ENCODE measurements at regions not wholly inside any gene's neighbourhood (a gene's known extent, or its start where the extent isn't known, plus 50 kb on each side); places are given as distances from the start of the nearest gene placed in this dataset.

DNA sequence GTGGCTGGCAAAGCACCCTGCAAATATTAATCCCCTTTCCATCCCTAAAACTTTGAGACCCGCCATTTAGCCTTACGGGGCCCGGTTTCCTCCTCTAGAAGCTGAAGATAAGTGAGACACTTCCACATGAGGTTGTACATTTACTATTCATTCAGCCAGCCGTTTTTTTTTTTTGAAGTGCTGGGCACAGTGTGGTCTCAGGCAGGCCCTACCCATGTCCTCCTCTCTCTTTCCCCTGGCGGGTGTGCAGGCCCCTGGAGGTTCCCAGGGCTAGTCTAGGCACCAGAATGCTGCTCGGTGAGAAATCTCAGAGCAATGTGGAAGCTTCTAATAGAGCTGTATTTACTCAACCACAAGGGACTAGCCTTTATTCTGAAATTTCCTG lies 107.4 kb upstream of the LARP1 start:
- no peak for TF ChIP-seq FOXA2 (IDR thresholded peaks at IDR 0.05)
- TF ChIP-seq YY1 (IDR thresholded peaks at IDR 0.05) = no peak
- TF ChIP-seq, protein P1, sequence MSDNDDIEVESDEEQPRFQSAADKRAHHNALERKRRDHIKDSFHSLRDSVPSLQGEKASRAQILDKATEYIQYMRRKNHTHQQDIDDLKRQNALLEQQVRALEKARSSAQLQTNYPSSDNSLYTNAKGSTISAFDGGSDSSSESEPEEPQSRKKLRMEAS (IDR thresholded peaks at IDR 0.05) = no peak
- TF ChIP-seq REST (IDR thresholded peaks at IDR 0.05) = no peak
- TF ChIP-seq HNF4G (IDR thresholded peaks at IDR 0.05) = no peak
- no peak for TF ChIP-seq TAF1 (conservative IDR thresholded peaks at IDR 0.05)
- Histone ChIP-seq H3K4me3 (ENCODE audit: low read depth in 1 of 3, low read length in 3 of 3) (peak overlapping the region in 2 of 3 donors; percentile 21 to 38), H3K27ac (ENCODE audit: low read depth in 1 of 2, low read length in 2 of 2) (peak overlapping the region; percentile 56 to 66), H3K9me3 (ENCODE audit: control insufficient read depth in 4 of 4, low read length in 3 of 4) (no peaks in the 10 kb centered on the region), H3K4me1 (ENCODE audit: control insufficient read depth in 4 of 4, insufficient read depth in 4 of 4, low read length in 3 of 4) (peaks cover 10 to 53% (median 44%) of the 10 kb centered on the region in 4 donors), H3K36me3 (ENCODE audit: control insufficient read depth in 4 of 4, insufficient read depth in 3 of 4, low read depth in 1 of 4, low read length in 3 of 4) (no peaks in the 10 kb centered on the region), H3K9ac (ENCODE audit: low read depth in 1 of 2, low read length in 2 of 2) (peak overlapping the region in 1 of 2 donors; percentile 10), H3K27me3 (ENCODE audit: control insufficient read depth in 4 of 4, insufficient read depth in 4 of 4, low read length in 3 of 4) (no peaks in the 10 kb centered on the region)
- 39% methylated on average over 6 of the region's 6 CpGs for WGBS
- DNase-seq (ENCODE audit: low spot score) = peak; percentile 42

DNA sequence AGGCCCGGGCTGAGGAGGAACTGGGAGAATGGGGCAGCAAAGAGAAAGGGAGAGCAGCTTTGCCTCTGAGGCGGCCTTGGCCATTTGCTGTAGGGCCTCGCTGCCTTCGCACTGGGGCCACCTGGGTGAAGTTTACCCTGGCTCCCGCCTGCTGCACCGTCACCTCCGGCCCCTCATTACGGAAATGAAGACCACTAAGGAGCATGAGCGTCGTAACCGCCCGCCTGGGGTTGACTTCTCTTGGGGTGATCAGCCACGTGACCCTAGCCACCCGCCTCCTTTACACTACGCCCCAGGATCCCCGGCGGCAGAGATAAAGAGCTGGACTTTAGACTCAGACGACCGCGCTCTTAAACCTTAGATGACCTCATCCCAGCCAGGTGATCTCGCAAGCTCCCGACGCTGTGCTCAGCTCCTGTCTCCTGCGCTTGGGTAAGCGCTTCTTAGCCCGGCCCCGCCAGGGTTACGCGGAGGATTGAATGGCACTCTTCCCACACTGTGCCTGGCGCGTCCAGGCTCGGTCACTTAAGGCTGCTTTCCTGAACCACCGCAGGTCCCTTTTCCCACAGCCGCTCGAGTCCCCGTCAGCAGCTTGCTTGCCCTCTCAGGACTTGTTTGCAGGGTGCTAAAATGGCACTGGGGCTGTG lies 107.9 kb upstream of the LARP1 start:
- TF ChIP-seq FOXA1 (IDR thresholded peaks at IDR 0.05) (no peak), SP1 (IDR thresholded peaks at IDR 0.05) (peak; percentile 77), JUND (IDR thresholded peaks at IDR 0.05) (peak; percentile 75 to 90), EGR1 (IDR thresholded peaks at IDR 0.05; ENCODE audit: low read depth in 2 of 2) (no peak), RAD21 (IDR thresholded peaks at IDR 0.05) (peak in 1 of 2 donors; percentile 31), HNF4A (conservative IDR thresholded peaks at IDR 0.05) (peak; percentile 86 to 94), ZBTB33 (IDR thresholded peaks at IDR 0.05) (no peak), NR2F2 (IDR thresholded peaks at IDR 0.05) (peak; percentile 26), RXRA (IDR thresholded peaks at IDR 0.05) (peak; percentile 88 to 97), HNF4G (IDR thresholded peaks at IDR 0.05) (peak; percentile 80), ATF3 (IDR thresholded peaks at IDR 0.05) (peak; percentile 50)
- TF ChIP-seq, protein P1 (IDR thresholded peaks at IDR 0.05) = peak; percentile 43
- Histone ChIP-seq H3K27ac (ENCODE audit: low read depth in 1 of 2, low read length in 2 of 2) (peak overlapping the region; percentile 56 to 66), H3K36me3 (ENCODE audit: control insufficient read depth in 4 of 4, insufficient read depth in 3 of 4, low read depth in 1 of 4, low read length in 3 of 4) (no peaks in the 10 kb centered on the region), H3K9ac (ENCODE audit: low read depth in 1 of 2, low read length in 2 of 2) (peak overlapping the region in 1 of 2 donors; percentile 10), H3K4me3 (ENCODE audit: low read depth in 1 of 3, low read length in 3 of 3) (peak overlapping the region in 2 of 3 donors; percentile 21 to 38), H3K27me3 (ENCODE audit: control insufficient read depth in 4 of 4, insufficient read depth in 4 of 4, low read length in 3 of 4) (no peaks in the 10 kb centered on the region), H3K9me3 (ENCODE audit: control insufficient read depth in 4 of 4, low read length in 3 of 4) (no peaks in the 10 kb centered on the region), H3K4me1 (ENCODE audit: control insufficient read depth in 4 of 4, insufficient read depth in 4 of 4, low read length in 3 of 4) (peaks cover 10 to 55% (median 48%) of the 10 kb centered on the region in 4 donors)
- peak; percentile 80 for DNase-seq (ENCODE audit: low spot score)
- 10% methylated on average over 36 of the region's 36 CpGs for WGBS

Data from liver (tissue), 7 donors.